T-helper 17 cell (primary cell): ENCODE measurements at regions not wholly inside any gene's neighbourhood (a gene's known extent, or its start where the extent isn't known, plus 50 kb on each side); places are given as distances from the start of the nearest gene placed in this dataset.

Source experiments
- ATAC-seq: fragments of 150-1000 bp; cut with Tn5 transposase; 2 replicates; pipeline ENCODE4 v1.10.0; 2021; ENCODE audit warnings: mild to moderate bottlenecking, moderate library complexity
- DNase-seq, 3 donors: peaks; one replicate each; pipeline versions ENCODE4 v3.0.0 to v3.0.0-alpha.2; 2020 to 2021
- H3K9me3 ChIP-seq: one replicate; pipeline ENCODE4 v1.7.0; 2013; ENCODE audit warnings: low read length, mild to moderate bottlenecking; ENCODE audit not compliant: control insufficient read depth, poor library complexity, severe bottlenecking
- H3K27ac Mint-ChIP-seq: one replicate; pipeline ENCODE4 v1.8.0; 2022; ENCODE audit warnings: mild to moderate bottlenecking, moderate library complexity, mixed read lengths
- H3K27me3 Mint-ChIP-seq: one replicate; pipeline ENCODE4 v1.8.0; 2022; ENCODE audit warnings: mixed read lengths
- H3K36me3 Mint-ChIP-seq: one replicate; pipeline ENCODE4 v1.8.0; 2022; ENCODE audit warnings: low read depth, mixed read lengths
- H3K4me1 Mint-ChIP-seq: one replicate; pipeline ENCODE4 v1.8.0; 2022; ENCODE audit warnings: mild to moderate bottlenecking, mixed read lengths
- H3K4me3 Mint-ChIP-seq: one replicate; pipeline ENCODE4 v1.8.0; 2022; ENCODE audit warnings: mild to moderate bottlenecking, moderate library complexity, mixed read lengths

GRCh38 chr15:69750253-69750652 lies 297.6 kb downstream of the RPLP1 start:
- H3K4me1 Mint-ChIP-seq: peaks cover 34% of the 10 kb centered on the region
- peak overlapping the region; percentile 4 for H3K27ac Mint-ChIP-seq
- peaks cover 5% of the 10 kb centered on the region for H3K36me3 Mint-ChIP-seq
- ATAC-seq: no peak
- H3K27me3 Mint-ChIP-seq: peaks cover 15% of the 10 kb centered on the region
- no peak overlapping the region for H3K4me3 Mint-ChIP-seq
- H3K9me3 ChIP-seq: no peaks in the 10 kb centered on the region
- DNase-seq: no peak

- Mint-ChIP-seq H3K27ac (no peak overlapping the region), H3K27me3 (peaks cover 15% of the 10 kb centered on the region), H3K4me1 (peaks cover 41% of the 10 kb centered on the region), H3K4me3 (no peak overlapping the region), H3K36me3 (peaks cover 7% of the 10 kb centered on the region)
- ATAC-seq (no peak), DNase-seq (no peak)
- H3K9me3 ChIP-seq: no peaks in the 10 kb centered on the region
Measured at GRCh38 chr15:69751147-69751546, 298.5 kb downstream of the RPLP1 start.

- Mint-ChIP-seq H3K27me3 (peaks cover 13% of the 10 kb centered on the region), H3K27ac (no peak overlapping the region), H3K36me3 (peaks cover 7% of the 10 kb centered on the region), H3K4me3 (no peak overlapping the region), H3K4me1 (peaks cover 45% of the 10 kb centered on the region)
- H3K9me3 ChIP-seq: no peaks in the 10 kb centered on the region
- no peak for ATAC-seq
- DNase-seq: no peak
Measured at GRCh38 chr15:69751566-69751965, 298.9 kb downstream of the RPLP1 start.

- Mint-ChIP-seq H3K4me3 (no peak overlapping the region), H3K4me1 (peaks cover 59% of the 10 kb centered on the region), H3K27me3 (no peaks in the 10 kb centered on the region), H3K36me3 (peaks cover 7% of the 10 kb centered on the region), H3K27ac (no peak overlapping the region)
- DNase-seq (no peak), ATAC-seq (no peak)
- no peaks in the 10 kb centered on the region for H3K9me3 ChIP-seq
Measured at GRCh38 chr15:69753867-69754266, 301.2 kb downstream of the RPLP1 start.

DNA sequence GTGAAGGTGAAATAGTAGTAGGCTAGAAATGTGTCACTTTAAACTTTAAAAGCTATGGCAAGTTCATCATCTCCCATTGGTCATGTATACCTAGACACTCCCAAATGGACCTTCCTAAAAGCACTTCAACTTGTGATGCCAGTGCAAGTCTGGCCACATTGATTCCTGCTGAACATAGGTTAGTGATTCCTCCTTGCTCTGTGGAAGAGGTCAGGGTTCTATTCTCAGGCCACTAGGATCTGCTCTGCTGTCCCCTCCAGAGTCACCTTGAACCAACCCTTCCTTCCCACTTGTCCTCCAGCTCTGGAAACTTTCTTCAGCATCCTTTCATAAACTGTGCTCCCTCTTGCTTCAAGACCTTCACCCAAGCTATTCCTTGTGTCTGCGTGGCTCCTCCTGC lies 301.7 kb downstream of the RPLP1 start:
- no peaks in the 10 kb centered on the region for H3K9me3 ChIP-seq
- Mint-ChIP-seq H3K4me3 (no peak overlapping the region), H3K27ac (peak overlapping the region; percentile 88), H3K27me3 (no peaks in the 10 kb centered on the region), H3K4me1 (peaks cover 64% of the 10 kb centered on the region), H3K36me3 (peaks cover 7% of the 10 kb centered on the region)
- no peak for DNase-seq
- ATAC-seq: no peak

- peaks cover 7% of the 10 kb centered on the region for H3K36me3 Mint-ChIP-seq
- H3K4me3 Mint-ChIP-seq: peak overlapping the region; percentile 76
- ATAC-seq (peak; percentile 71), DNase-seq (peak; percentile 22 to 55 (median 39))
- H3K9me3 ChIP-seq: no peaks in the 10 kb centered on the region
- H3K27me3 Mint-ChIP-seq: no peaks in the 10 kb centered on the region
- H3K4me1 Mint-ChIP-seq: peaks cover 73% of the 10 kb centered on the region
- H3K27ac Mint-ChIP-seq: peak overlapping the region; percentile 88
Measured at GRCh38 chr15:69755551-69756310, 303.1 kb downstream of the RPLP1 start.

DNA sequence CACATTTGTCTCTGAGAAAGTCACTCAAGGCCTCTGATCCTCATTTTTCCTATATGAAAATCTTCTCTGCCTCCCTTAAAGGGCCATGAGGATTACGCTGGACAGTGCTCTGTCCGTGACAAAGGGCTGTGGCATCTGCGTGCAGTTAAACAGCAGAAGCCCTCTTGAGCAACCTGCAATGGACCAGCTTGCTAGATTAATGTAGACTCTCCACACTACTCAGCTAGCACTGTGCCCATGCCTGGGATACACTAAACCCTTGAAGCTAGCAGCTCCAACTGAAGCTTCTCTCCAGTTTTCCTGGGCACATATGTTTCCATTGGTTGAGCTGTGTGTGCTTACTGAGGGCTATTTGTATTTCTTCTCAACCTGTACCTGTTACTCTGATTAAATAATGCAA lies 303.8 kb downstream of the RPLP1 start:
- no peaks in the 10 kb centered on the region for H3K27me3 Mint-ChIP-seq
- no peak for ATAC-seq
- peak overlapping the region; percentile 76 for H3K4me3 Mint-ChIP-seq
- DNase-seq: no peak
- H3K27ac Mint-ChIP-seq: peak overlapping the region; percentile 88
- no peaks in the 10 kb centered on the region for H3K9me3 ChIP-seq
- H3K36me3 Mint-ChIP-seq: peaks cover 5% of the 10 kb centered on the region
- peaks cover 72% of the 10 kb centered on the region for H3K4me1 Mint-ChIP-seq

- Mint-ChIP-seq H3K4me3 (peak overlapping the region; percentile 76), H3K36me3 (peaks cover 5% of the 10 kb centered on the region), H3K27me3 (no peaks in the 10 kb centered on the region), H3K4me1 (peaks cover 75% of the 10 kb centered on the region), H3K27ac (peak overlapping the region; percentile 22)
- H3K9me3 ChIP-seq: no peaks in the 10 kb centered on the region
- DNase-seq: peak in 1 of 3 donors; percentile 20
- ATAC-seq: no peak
Measured at GRCh38 chr15:69757186-69757585, 304.6 kb downstream of the RPLP1 start.

- H3K9me3 ChIP-seq: no peaks in the 10 kb centered on the region
- peaks cover 82% of the 10 kb centered on the region for H3K4me1 Mint-ChIP-seq
- DNase-seq (no peak), ATAC-seq (no peak)
- H3K27me3 Mint-ChIP-seq: no peaks in the 10 kb centered on the region
- H3K36me3 Mint-ChIP-seq: peaks cover 2% of the 10 kb centered on the region
- H3K27ac Mint-ChIP-seq: peak overlapping the region; percentile 22
- peak overlapping the region; percentile 77 for H3K4me3 Mint-ChIP-seq
Measured at GRCh38 chr15:69758291-69758771, 305.7 kb downstream of the RPLP1 start.

- H3K9me3 ChIP-seq: no peaks in the 10 kb centered on the region
- ATAC-seq (peak; percentile 76), DNase-seq (peak; percentile 49 to 76 (median 66))
- Mint-ChIP-seq H3K4me1 (peaks cover 85% of the 10 kb centered on the region), H3K27me3 (peaks cover 5% of the 10 kb centered on the region), H3K27ac (peak overlapping the region; percentile 22), H3K4me3 (peak overlapping the region; percentile 77), H3K36me3 (peaks cover 2% of the 10 kb centered on the region)
Measured at GRCh38 chr15:69758810-69759790, 306.5 kb downstream of the RPLP1 start.

DNA sequence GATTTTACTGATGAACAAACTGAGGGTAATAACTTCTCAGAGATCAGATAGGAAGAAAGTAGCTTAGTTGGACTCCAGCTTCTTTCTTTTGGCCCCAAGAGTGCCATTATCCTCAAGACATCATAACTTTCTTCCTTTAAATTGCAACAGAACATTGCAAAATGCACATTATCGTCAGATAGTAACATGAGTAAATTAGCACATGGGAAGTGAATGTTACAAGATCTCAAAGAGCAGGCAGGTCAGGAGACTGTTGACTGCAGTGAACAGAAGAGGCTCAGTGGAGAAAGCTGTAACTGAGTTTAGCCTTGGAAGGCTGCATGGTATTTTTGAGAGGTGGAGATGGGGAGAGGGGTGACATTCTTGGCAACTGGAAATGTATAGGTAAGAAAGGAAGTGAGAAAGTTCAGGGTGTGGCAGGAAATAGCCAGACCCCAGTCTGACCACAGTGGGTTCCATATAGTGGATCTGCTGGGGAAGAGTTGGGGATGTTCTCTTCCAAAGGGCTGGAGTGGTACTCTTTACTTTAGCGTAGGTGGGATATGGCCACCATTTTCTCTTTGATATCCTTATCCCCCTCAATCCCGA lies 307.7 kb downstream of the RPLP1 start:
- DNase-seq: no peak
- ATAC-seq: no peak
- peaks cover 8% of the 10 kb centered on the region for H3K27me3 Mint-ChIP-seq
- peaks cover 2% of the 10 kb centered on the region for H3K36me3 Mint-ChIP-seq
- no peaks in the 10 kb centered on the region for H3K9me3 ChIP-seq
- H3K4me1 Mint-ChIP-seq: peaks cover 77% of the 10 kb centered on the region
- H3K4me3 Mint-ChIP-seq: peak overlapping the region; percentile 77
- peak overlapping the region; percentile 22 for H3K27ac Mint-ChIP-seq

DNA sequence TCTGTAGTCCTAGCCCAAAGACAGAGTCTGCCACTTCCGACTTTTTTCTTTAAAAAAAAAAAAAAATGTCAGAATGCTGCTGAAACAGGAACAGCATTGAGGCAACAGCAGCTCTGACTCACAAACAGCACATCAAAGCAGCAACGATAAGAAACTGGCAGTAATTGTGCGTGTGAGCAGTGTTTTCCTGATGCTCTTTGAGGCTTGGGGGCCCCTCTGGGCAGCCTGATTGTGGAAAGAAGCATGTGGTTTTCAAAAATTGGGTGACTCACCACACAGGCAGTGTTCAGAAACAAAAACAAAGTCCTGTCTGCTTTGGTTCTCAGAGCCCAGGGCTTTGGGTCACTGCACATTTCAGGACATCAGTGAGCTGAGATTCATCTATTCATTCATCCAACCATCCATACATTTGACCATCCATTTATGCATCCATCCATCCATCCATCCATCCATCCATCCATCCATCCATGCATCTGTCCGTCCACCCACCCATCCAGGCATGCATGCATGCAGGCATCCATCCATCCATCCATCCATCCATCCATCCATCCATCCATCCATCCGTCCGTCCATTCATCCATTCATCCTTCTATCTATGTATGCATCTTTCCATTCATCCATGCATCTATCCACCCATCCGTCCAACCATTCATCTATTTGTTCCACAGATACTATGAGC lies 308.4 kb downstream of the RPLP1 start:
- Mint-ChIP-seq H3K4me3 (peak overlapping the region; percentile 77), H3K27ac (peak overlapping the region; percentile 22), H3K4me1 (peaks cover 74% of the 10 kb centered on the region), H3K36me3 (no peaks in the 10 kb centered on the region), H3K27me3 (peaks cover 10% of the 10 kb centered on the region)
- H3K9me3 ChIP-seq: no peaks in the 10 kb centered on the region
- DNase-seq (peak; percentile 23 to 68 (median 53)), ATAC-seq (peak; percentile 79)
